CD14-positive monocyte (primary cell): ENCODE measurements at regions not wholly inside any gene's neighbourhood (a gene's known extent, or its start where the extent isn't known, plus 50 kb on each side); places are given as distances from the start of the nearest gene placed in this dataset.

ENCODE experiments used
- DNase-seq, 3 donors: peaks; one replicate each; pipeline ENCODE4 v3.0.0-alpha.2; 2011 to 2022
- H2AFZ ChIP-seq: 2 replicates; pipeline ENCODE4 v1.6.0; 2012; ENCODE audit warnings: mild to moderate bottlenecking, low read depth, low read length, inconsistent platforms; ENCODE audit not compliant: insufficient read depth, poor library complexity, severe bottlenecking
- H3K27ac ChIP-seq, 2 donors: 1 replicate in 1 of 2; 2 replicates in 1 of 2; pipeline ENCODE4 v1.5.1; 2012 to 2013; ENCODE audit warnings: low read length in 2 of 2, control low read depth in 1 of 2, inconsistent platforms in 1 of 2, low read depth in 1 of 2, mild to moderate bottlenecking in 1 of 2
- H3K27me3 ChIP-seq, 2 donors: one replicate each; pipeline versions ENCODE4 v1.6.0 to v1.6.1; 2011 to 2013; ENCODE audit warnings: low read length in 2 of 2; ENCODE audit not compliant: control insufficient read depth in 2 of 2, insufficient read depth in 2 of 2
- H3K36me3 ChIP-seq, 2 donors: replicated peaks in 1 of 2; 1 replicate in 1 of 2; 2 replicates in 1 of 2; pipeline versions ENCODE4 v1.5.1 to v1.6.1; 2012 to 2013; ENCODE audit warnings: low read length in 2 of 2, control low read depth in 1 of 2, inconsistent platforms in 1 of 2, mild to moderate bottlenecking in 1 of 2; ENCODE audit not compliant: insufficient read depth in 2 of 2, control insufficient read depth in 1 of 2
- H3K4me1 ChIP-seq, 2 donors: 1 replicate in 1 of 2; 2 replicates in 1 of 2; pipeline versions ENCODE4 v1.5.1 to v1.6.1; 2012 to 2013; ENCODE audit warnings: low read length in 2 of 2, control low read depth in 1 of 2, inconsistent platforms in 1 of 2, mild to moderate bottlenecking in 1 of 2, moderate library complexity in 1 of 2; ENCODE audit not compliant: insufficient read depth in 2 of 2, control insufficient read depth in 1 of 2
- H3K4me2 ChIP-seq: replicated peaks from 2 replicates; pipeline ENCODE3; 2012; ENCODE audit warnings: low read length, moderate library complexity, mild to moderate bottlenecking; ENCODE audit not compliant: poor library complexity, severe bottlenecking; ENCODE audit errors: extremely low read depth
- H3K4me3 ChIP-seq, 3 experiments: fragments of 200-600 bp in 1 of 3; sonication (generic) in 1 of 3; replicated peaks in 1 of 3; 1 replicate in 2 of 3; 2 replicates in 1 of 3; pipeline ENCODE4 v1.5.1; 2011 to 2013; ENCODE audit warnings: low read length in 3 of 3, mild to moderate bottlenecking in 3 of 3, control low read depth in 2 of 3, low read depth in 2 of 3, inconsistent platforms in 1 of 3, moderate library complexity in 1 of 3
- H3K79me2 ChIP-seq: 2 replicates; pipeline ENCODE4 v1.6.0; 2012; ENCODE audit warnings: mild to moderate bottlenecking, control low read depth, inconsistent platforms, low read length, moderate library complexity; ENCODE audit not compliant: insufficient read depth
- H3K9ac ChIP-seq: 2 replicates; pipeline ENCODE4 v1.6.0; 2017; ENCODE audit warnings: low read length, mild to moderate bottlenecking; ENCODE audit not compliant: insufficient read depth, poor library complexity, severe bottlenecking
- H3K9me3 ChIP-seq, 2 donors: replicated peaks in 1 of 2; 1 replicate in 1 of 2; 2 replicates in 1 of 2; pipeline versions ENCODE4 v1.5.1 to v1.6.1; 2012 to 2013; ENCODE audit warnings: low read length in 2 of 2, control low read depth in 1 of 2; ENCODE audit not compliant: control insufficient read depth in 1 of 2, insufficient read depth in 1 of 2
- H4K20me1 ChIP-seq: 2 replicates; pipeline ENCODE4 v1.6.0; 2012; ENCODE audit warnings: mild to moderate bottlenecking, low read length, control low read depth, moderate library complexity; ENCODE audit not compliant: insufficient read depth
- H3K27ac Mint-ChIP-seq, 7 donors: one replicate each; pipeline ENCODE4 v1.8.0; 2020; ENCODE audit warnings: mild to moderate bottlenecking in 7 of 7, mixed read lengths in 7 of 7, moderate library complexity in 6 of 7, inconsistent platforms in 2 of 7
- H3K27me3 Mint-ChIP-seq, 3 donors: one replicate each; pipeline ENCODE4 v1.8.0; 2021 to 2022; ENCODE audit warnings: low read depth in 3 of 3, mild to moderate bottlenecking in 3 of 3, mixed read lengths in 3 of 3, moderate library complexity in 3 of 3, inconsistent platforms in 1 of 3
- H3K36me3 Mint-ChIP-seq, 2 donors: one replicate each; pipeline ENCODE4 v1.8.0; 2020; ENCODE audit warnings: mixed read lengths in 2 of 2, inconsistent platforms in 1 of 2, mild to moderate bottlenecking in 1 of 2
- H3K4me1 Mint-ChIP-seq: one replicate; pipeline ENCODE4 v1.8.0; 2020; ENCODE audit warnings: mild to moderate bottlenecking, mixed read lengths
- H3K4me3 Mint-ChIP-seq, 2 donors: one replicate each; pipeline ENCODE4 v1.8.0; 2020; ENCODE audit warnings: mild to moderate bottlenecking in 2 of 2, mixed read lengths in 2 of 2, moderate library complexity in 1 of 2
- H3K9me3 Mint-ChIP-seq, 7 donors: one replicate each; pipeline ENCODE4 v1.8.0; 2020 to 2022; ENCODE audit warnings: mixed read lengths in 7 of 7, mild to moderate bottlenecking in 6 of 7, moderate library complexity in 6 of 7, inconsistent platforms in 2 of 7
- CTCF ChIP-seq: fragments of 200-600 bp; IDR thresholded peaks from one replicate; pipeline ENCODE4 v1.8.0; 2022; ENCODE audit warnings: antibody characterized with exemption, mild to moderate bottlenecking
- WGBS: methylation state at CpG from one replicate; pipeline ENCODE4 v1.1.5; 2013; ENCODE audit warnings: missing lambda C conversion rate; ENCODE audit not compliant: insufficient coverage; 5-methylcytosine and 5-hydroxymethylcytosine counted together
- intact Hi-C, 2 donors: fragments of 100-400 bp; cut with micrococcal nuclease; formaldehyde crosslinking; loops; one replicate each; pipeline versions ENCODE4 v1.15.0 to v1.15.1; 2023

GRCh38 chr2:220396287-220396686 is 768.9 kb downstream of the SLC4A3 start:
- H3K79me2 ChIP-seq = no peaks in the 10 kb centered on the region
- no peak overlapping the region for H3K4me3 Mint-ChIP-seq
- no peaks in the 10 kb centered on the region for H4K20me1 ChIP-seq
- peaks cover 0 to 3% of the 10 kb centered on the region in 2 donors for H3K9me3 ChIP-seq
- DNase-seq = no peak
- no peaks in the 10 kb centered on the region for H3K27me3 Mint-ChIP-seq
- peaks cover 1 to 6% (median 4%) of the 10 kb centered on the region in 7 donors for H3K9me3 Mint-ChIP-seq
- intact Hi-C loops = no loop called here
- no peak for TF ChIP-seq CTCF
- H3K27ac ChIP-seq = no peak overlapping the region
- no CpG with 5 or more reads among the region's 4 CpGs for WGBS
- H3K36me3 Mint-ChIP-seq = no peaks in the 10 kb centered on the region
- H3K9ac ChIP-seq = no peak overlapping the region
- H2AFZ ChIP-seq = no peak overlapping the region
- no peaks in the 10 kb centered on the region for H3K36me3 ChIP-seq
- H3K4me1 Mint-ChIP-seq = no peaks in the 10 kb centered on the region
- H3K27me3 ChIP-seq = no peaks in the 10 kb centered on the region
- H3K4me1 ChIP-seq = no peaks in the 10 kb centered on the region
- H3K27ac Mint-ChIP-seq = no peak overlapping the region
- H3K4me2 ChIP-seq = no peak overlapping the region
- no peak overlapping the region for H3K4me3 ChIP-seq

GRCh38 chr2:220410296-220410695 is 782.9 kb downstream of the SLC4A3 start:
- Mint-ChIP-seq H3K4me3 (no peak overlapping the region), H3K27ac (no peak overlapping the region), H3K36me3 (no peaks in the 10 kb centered on the region), H3K27me3 (peaks cover 0 to 1% (median 0%) of the 10 kb centered on the region in 3 donors), H3K4me1 (no peaks in the 10 kb centered on the region), H3K9me3 (peaks cover 4 to 20% (median 13%) of the 10 kb centered on the region in 7 donors)
- intact Hi-C loops = no loop called here
- no peak overlapping the region for H3K4me2 ChIP-seq
- no peak overlapping the region for H3K4me3 ChIP-seq
- H3K36me3 ChIP-seq = no peaks in the 10 kb centered on the region
- H3K27me3 ChIP-seq = no peaks in the 10 kb centered on the region
- no peak overlapping the region for H3K27ac ChIP-seq
- no peak overlapping the region for H3K9ac ChIP-seq
- no CpG with 5 or more reads among the region's 1 CpG for WGBS
- H3K9me3 ChIP-seq = peaks cover 17 to 24% of the 10 kb centered on the region in 2 donors
- H3K4me1 ChIP-seq = no peaks in the 10 kb centered on the region
- H2AFZ ChIP-seq = no peak overlapping the region
- H4K20me1 ChIP-seq = no peaks in the 10 kb centered on the region
- H3K79me2 ChIP-seq = no peaks in the 10 kb centered on the region
- TF ChIP-seq CTCF = no peak
- DNase-seq = no peak
